HL-60 (cell line): ENCODE measurements at regions not wholly inside any gene's neighbourhood (a gene's known extent, or its start where the extent isn't known, plus 50 kb on each side); places are given as distances from the start of the nearest gene placed in this dataset.

Experiments
- DNase-seq, 2 experiments: peaks; one replicate each; pipeline ENCODE4 v3.0.0-alpha.2; 2010 to 2020; ENCODE audit warnings: low read depth in 1 of 2, low spot score in 1 of 2
- H3K27ac ChIP-seq: fragments of 250-450 bp; sonication (Bioruptor Pico); replicated peaks from 2 replicates; pipeline ENCODE4 v1.5.1; 2020; ENCODE audit warnings: mild to moderate bottlenecking, moderate library complexity
- H3K27me3 ChIP-seq: fragments of 250-450 bp; sonication (Bioruptor Pico); 2 replicates; pipeline ENCODE4 v1.5.1; 2021; ENCODE audit warnings: mild to moderate bottlenecking, moderate library complexity; ENCODE audit not compliant: insufficient read depth, poor library complexity, severe bottlenecking
- H3K4me3 ChIP-seq: replicated peaks from 2 replicates; pipeline ENCODE4 v1.5.1; 2011; ENCODE audit warnings: mild to moderate bottlenecking, control low read depth, low read length; ENCODE audit not compliant: insufficient read depth
- CTCF ChIP-seq: IDR thresholded peaks from one replicate; pipeline ENCODE4 v1.5.1; 2011; ENCODE audit warnings: low read length, control low read depth, inconsistent platforms; ENCODE audit not compliant: insufficient read depth
- GABPA ChIP-seq: IDR thresholded peaks from 2 replicates; pipeline ENCODE4 v1.6.1; 2012; ENCODE audit warnings: low read depth
- POLR2AphosphoS5 ChIP-seq: IDR thresholded peaks from 2 replicates; pipeline ENCODE4 v1.6.1; 2012; ENCODE audit warnings: low read depth
- REST ChIP-seq: IDR thresholded peaks from 2 replicates; pipeline ENCODE4 v1.6.1; 2012; ENCODE audit warnings: low read depth; ENCODE audit not compliant: insufficient replicate concordance
- SPI1 ChIP-seq: IDR thresholded peaks from 2 replicates; pipeline ENCODE4 v1.6.1; 2012; ENCODE audit warnings: low read depth, mild to moderate bottlenecking, borderline replicate concordance

GRCh38 chr2:8391126-8391525 lies 290.7 kb upstream of the ID2 start:
- H3K27ac ChIP-seq = no peak overlapping the region

GRCh38 chr2:8391584-8391983 lies 290.3 kb upstream of the ID2 start:
- H3K27ac ChIP-seq = no peak overlapping the region
- TF ChIP-seq SPI1 (no peak), REST (no peak), CTCF (no peak), GABPA (no peak), POLR2AphosphoS5 (no peak)
- no peak overlapping the region for H3K4me3 ChIP-seq
- no peak for DNase-seq
- H3K27me3 ChIP-seq = no peaks in the 10 kb centered on the region

More at GRCh38 chr2:8391126-8391525, 290.7 kb upstream of the ID2 start:
- Histone ChIP-seq H3K27me3 (no peaks in the 10 kb centered on the region), H3K4me3 (no peak overlapping the region)
- TF ChIP-seq SPI1 (no peak), POLR2AphosphoS5 (no peak), REST (no peak), CTCF (no peak), GABPA (no peak)
- DNase-seq = no peak

GRCh38 chr2:8392098-8392866 lies 289.6 kb upstream of the ID2 start:
- no peak for DNase-seq
- no peak overlapping the region for H3K4me3 ChIP-seq
- H3K27me3 ChIP-seq = no peaks in the 10 kb centered on the region
- no peak for TF ChIP-seq REST
- TF ChIP-seq POLR2AphosphoS5 = no peak
- no peak for TF ChIP-seq SPI1
- TF ChIP-seq GABPA = no peak
- no peak for TF ChIP-seq CTCF
- H3K27ac ChIP-seq = no peak overlapping the region
